Natural killer cell (primary cell): ENCODE measurements at regions not wholly inside any gene's neighbourhood (a gene's known extent, or its start where the extent isn't known, plus 50 kb on each side); places are given as distances from the start of the nearest gene placed in this dataset.
"Not testable (repeated sequence)": the region's sequence is repeated elsewhere in the genome, so short reads cannot be mapped to it uniquely, and the experiment has no call there.

Experiments
- ATAC-seq, 3 donors: fragments of 150-1000 bp in 2 of 3; fragments of 200-7000 bp in 1 of 3; cut with Tn5 transposase; 1 replicate in 1 of 3; 2 replicates in 2 of 3; pipeline ENCODE4 v1.10.0; 2021; ENCODE audit warnings: mild to moderate bottlenecking in 2 of 3, moderate library complexity in 2 of 3
- DNase-seq, 2 donors: peaks; one replicate each; pipeline versions ENCODE4 v3.0.0 to v3.0.0-alpha.2; 2013 to 2021; ENCODE audit warnings: mixed read lengths in 1 of 2
- H3K27ac ChIP-seq: one replicate; pipeline ENCODE4 v1.5.1; 2013; ENCODE audit warnings: mild to moderate bottlenecking, low read length
- H3K27me3 ChIP-seq: one replicate; pipeline ENCODE4 v1.6.1; 2013; ENCODE audit warnings: low read length; ENCODE audit not compliant: control insufficient read depth, insufficient read depth
- H3K36me3 ChIP-seq: one replicate; pipeline ENCODE4 v1.6.1; 2013; ENCODE audit warnings: low read length; ENCODE audit not compliant: control insufficient read depth, insufficient read depth
- H3K4me1 ChIP-seq: one replicate; pipeline ENCODE4 v1.6.1; 2013; ENCODE audit warnings: low read length; ENCODE audit not compliant: control insufficient read depth, insufficient read depth
- H3K4me3 ChIP-seq: one replicate; pipeline ENCODE4 v1.5.1; 2013; ENCODE audit warnings: low read length
- H3K9me3 ChIP-seq: one replicate; pipeline ENCODE4 v1.6.1; 2013; ENCODE audit warnings: low read length; ENCODE audit not compliant: control insufficient read depth, insufficient read depth
- H3K27ac Mint-ChIP-seq, 2 donors: one replicate each; pipeline ENCODE4 v1.8.0; 2022; ENCODE audit warnings: mild to moderate bottlenecking in 2 of 2, mixed read lengths in 2 of 2, moderate library complexity in 1 of 2
- H3K27me3 Mint-ChIP-seq, 2 donors: one replicate each; pipeline ENCODE4 v1.8.0; 2022; ENCODE audit warnings: low read depth in 2 of 2, mixed read lengths in 2 of 2
- H3K36me3 Mint-ChIP-seq: one replicate; pipeline ENCODE4 v1.8.0; 2022; ENCODE audit warnings: mixed read lengths
- H3K4me1 Mint-ChIP-seq, 2 donors: one replicate each; pipeline ENCODE4 v1.8.0; 2022; ENCODE audit warnings: mixed read lengths in 2 of 2
- H3K4me3 Mint-ChIP-seq: one replicate; pipeline ENCODE4 v1.8.0; 2022; ENCODE audit warnings: mild to moderate bottlenecking, moderate library complexity, mixed read lengths
- H3K9me3 Mint-ChIP-seq, 2 donors: one replicate each; pipeline ENCODE4 v1.8.0; 2022; ENCODE audit warnings: mixed read lengths in 2 of 2
- WGBS: methylation state at CpG from one replicate; pipeline ENCODE4 v1.1.7; 2013; ENCODE audit warnings: missing lambda C conversion rate; ENCODE audit not compliant: insufficient coverage; 5-methylcytosine and 5-hydroxymethylcytosine counted together
- intact Hi-C: fragments of 100-400 bp; cut with micrococcal nuclease; formaldehyde crosslinking; loops from one replicate; pipeline ENCODE4 v1.14.2; 2022
- TF ChIP-seq, protein P1 (sequence below): fragments of 200-600 bp; IDR thresholded peaks from one replicate; pipeline ENCODE4 v1.8.0; 2022; ENCODE audit warnings: antibody characterized with exemption

DNA sequence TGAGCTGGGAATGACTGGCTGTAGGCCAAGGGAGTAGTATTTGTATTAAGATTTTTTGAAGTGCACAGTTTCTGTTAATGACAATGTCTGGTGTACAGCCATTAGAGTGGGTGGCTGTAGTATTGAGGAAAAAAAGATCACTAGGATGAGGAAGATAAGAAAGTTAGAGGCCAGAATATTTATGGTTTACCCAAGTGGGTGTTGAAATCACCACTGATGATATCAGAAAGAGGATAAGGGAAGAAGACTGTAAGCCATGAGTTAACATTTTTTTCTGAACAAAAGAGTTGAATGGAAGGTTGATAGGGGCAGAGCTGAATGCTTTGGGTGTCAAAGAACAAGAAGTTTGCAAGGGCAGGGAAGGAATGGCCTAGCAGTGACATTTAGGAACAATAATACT is 104.7 kb downstream of the PRDM13 start:
- H3K36me3 Mint-ChIP-seq = no peaks in the 10 kb centered on the region
- no peak overlapping the region for H3K27ac Mint-ChIP-seq
- Histone ChIP-seq H3K27ac (no peak overlapping the region), H3K4me1 (no peaks in the 10 kb centered on the region), H3K36me3 (no peaks in the 10 kb centered on the region), H3K27me3 (no peaks in the 10 kb centered on the region), H3K4me3 (no peak overlapping the region), H3K9me3 (no peaks in the 10 kb centered on the region)
- no peak overlapping the region for H3K4me3 Mint-ChIP-seq
- H3K4me1 Mint-ChIP-seq = no peaks in the 10 kb centered on the region
- TF ChIP-seq, protein P1, sequence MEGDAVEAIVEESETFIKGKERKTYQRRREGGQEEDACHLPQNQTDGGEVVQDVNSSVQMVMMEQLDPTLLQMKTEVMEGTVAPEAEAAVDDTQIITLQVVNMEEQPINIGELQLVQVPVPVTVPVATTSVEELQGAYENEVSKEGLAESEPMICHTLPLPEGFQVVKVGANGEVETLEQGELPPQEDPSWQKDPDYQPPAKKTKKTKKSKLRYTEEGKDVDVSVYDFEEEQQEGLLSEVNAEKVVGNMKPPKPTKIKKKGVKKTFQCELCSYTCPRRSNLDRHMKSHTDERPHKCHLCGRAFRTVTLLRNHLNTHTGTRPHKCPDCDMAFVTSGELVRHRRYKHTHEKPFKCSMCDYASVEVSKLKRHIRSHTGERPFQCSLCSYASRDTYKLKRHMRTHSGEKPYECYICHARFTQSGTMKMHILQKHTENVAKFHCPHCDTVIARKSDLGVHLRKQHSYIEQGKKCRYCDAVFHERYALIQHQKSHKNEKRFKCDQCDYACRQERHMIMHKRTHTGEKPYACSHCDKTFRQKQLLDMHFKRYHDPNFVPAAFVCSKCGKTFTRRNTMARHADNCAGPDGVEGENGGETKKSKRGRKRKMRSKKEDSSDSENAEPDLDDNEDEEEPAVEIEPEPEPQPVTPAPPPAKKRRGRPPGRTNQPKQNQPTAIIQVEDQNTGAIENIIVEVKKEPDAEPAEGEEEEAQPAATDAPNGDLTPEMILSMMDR = no peak
- H3K27me3 Mint-ChIP-seq = peaks cover 6 to 25% of the 10 kb centered on the region in 2 donors
- DNase-seq (no peak), ATAC-seq (no peak)
- H3K9me3 Mint-ChIP-seq = no peaks in the 10 kb centered on the region
- intact Hi-C loops = no loop called here

- Mint-ChIP-seq H3K27me3 (peaks cover 9 to 31% of the 10 kb centered on the region in 2 donors), H3K9me3 (peaks cover 0 to 3% of the 10 kb centered on the region in 2 donors), H3K27ac (no peak overlapping the region), H3K4me1 (no peaks in the 10 kb centered on the region), H3K4me3 (no peak overlapping the region), H3K36me3 (no peaks in the 10 kb centered on the region)
- Histone ChIP-seq H3K36me3 (no peaks in the 10 kb centered on the region), H3K4me1 (no peaks in the 10 kb centered on the region), H3K4me3 (no peak overlapping the region), H3K27me3 (no peaks in the 10 kb centered on the region), H3K27ac (no peak overlapping the region), H3K9me3 (no peaks in the 10 kb centered on the region)
- 89% methylated on average over 6 of the region's 6 CpGs for WGBS
- intact Hi-C loops = no loop called here
- DNase-seq (no peak), ATAC-seq (no peak)
- TF ChIP-seq, protein P1 = no peak
These were observed 105.3 kb downstream of the PRDM13 start for GRCh38 chr6:99711925-99712324.

- Mint-ChIP-seq H3K4me3 (no peak overlapping the region), H3K27ac (no peak overlapping the region), H3K9me3 (peaks cover 0 to 3% of the 10 kb centered on the region in 2 donors), H3K4me1 (no peaks in the 10 kb centered on the region), H3K27me3 (peaks cover 9 to 37% of the 10 kb centered on the region in 2 donors), H3K36me3 (no peaks in the 10 kb centered on the region)
- TF ChIP-seq, protein P1 = no peak
- intact Hi-C loops = no loop called here
- Histone ChIP-seq H3K9me3 (no peaks in the 10 kb centered on the region), H3K27ac (no peak overlapping the region), H3K4me3 (no peak overlapping the region), H3K36me3 (no peaks in the 10 kb centered on the region), H3K4me1 (no peaks in the 10 kb centered on the region), H3K27me3 (no peaks in the 10 kb centered on the region)
- 51% methylated on average over 3 of the region's 3 CpGs for WGBS
- no peak for DNase-seq
- ATAC-seq = no peak
These were observed 105.9 kb downstream of the PRDM13 start for GRCh38 chr6:99712519-99712918.

DNA sequence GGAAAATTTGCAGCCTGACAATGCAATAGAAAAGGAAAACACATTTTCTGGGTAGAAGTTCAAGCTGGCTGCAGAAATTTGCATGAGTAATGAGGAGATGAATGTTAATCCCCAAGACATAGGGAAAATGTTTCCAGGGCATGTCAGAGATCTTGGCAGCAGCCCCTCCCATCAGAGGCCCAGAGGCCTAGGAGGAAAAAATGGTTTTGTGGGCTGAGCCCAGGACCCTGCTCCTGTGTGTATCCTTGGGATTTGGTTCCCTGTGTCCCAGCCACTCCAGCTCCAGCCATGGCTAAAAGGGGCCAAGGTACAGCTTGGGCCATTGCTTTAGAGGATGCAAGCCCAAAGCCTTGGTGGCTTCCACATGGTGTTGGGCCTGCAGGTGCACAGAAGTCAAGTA is 115.4 kb downstream of the PRDM13 start:
- H3K4me3 Mint-ChIP-seq, H3K27ac Mint-ChIP-seq, ATAC-seq, H3K4me1 Mint-ChIP-seq, H3K36me3 Mint-ChIP-seq, H3K36me3 ChIP-seq, H3K4me3 ChIP-seq, H3K9me3 ChIP-seq, DNase-seq, H3K27ac ChIP-seq, H3K9me3 Mint-ChIP-seq, H3K27me3 ChIP-seq, intact Hi-C loops, H3K4me1 ChIP-seq: not testable (repeated sequence)
- peaks cover 6 to 30% of the 10 kb centered on the region in 2 donors for H3K27me3 Mint-ChIP-seq

GRCh38 chr6:99730237-99730636 is 123.6 kb downstream of the PRDM13 start:
- H3K27me3 Mint-ChIP-seq = peaks cover 7 to 30% of the 10 kb centered on the region in 2 donors
- ATAC-seq, H3K9me3 ChIP-seq, DNase-seq, H3K27ac ChIP-seq, H3K36me3 ChIP-seq, H3K27me3 ChIP-seq, H3K4me3 ChIP-seq, H3K36me3 Mint-ChIP-seq, H3K4me1 Mint-ChIP-seq, H3K4me1 ChIP-seq, intact Hi-C loops, H3K9me3 Mint-ChIP-seq, H3K4me3 Mint-ChIP-seq, H3K27ac Mint-ChIP-seq: not testable (repeated sequence)
- 92% methylated on average over 3 of the region's 6 CpGs for WGBS
